Neutrophil (primary cell): ENCODE measurements at regions not wholly inside any gene's neighbourhood (a gene's known extent, or its start where the extent isn't known, plus 50 kb on each side); places are given as distances from the start of the nearest gene placed in this dataset.
"Not testable (repeated sequence)": the region's sequence is repeated elsewhere in the genome, so short reads cannot be mapped to it uniquely, and the experiment has no call there.

Source experiments
- H3K27ac ChIP-seq: fragments of 200-600 bp; sonication (generic); 2 replicates; pipeline ENCODE4 v1.5.1; 2016; ENCODE audit warnings: mild to moderate bottlenecking, moderate library complexity
- H3K27me3 ChIP-seq: fragments of 200-600 bp; sonication (generic); 2 replicates; pipeline ENCODE4 v1.6.0; 2016; ENCODE audit warnings: mild to moderate bottlenecking
- H3K36me3 ChIP-seq: fragments of 200-600 bp; sonication (generic); 2 replicates; pipeline ENCODE4 v1.5.1; 2017
- H3K4me1 ChIP-seq, 2 experiments: fragments of 200-600 bp in 1 of 2; sonication (generic) in 1 of 2; 1 replicate in 1 of 2; 2 replicates in 1 of 2; pipeline versions ENCODE4 v1.5.1 to v1.6.1; 2013 to 2016; ENCODE audit warnings: low read depth in 1 of 2, low read length in 1 of 2, mild to moderate bottlenecking in 1 of 2, moderate library complexity in 1 of 2; ENCODE audit not compliant: control insufficient read depth in 1 of 2, insufficient read depth in 1 of 2
- H3K4me3 ChIP-seq, 2 experiments: fragments of 200-600 bp in 1 of 2; sonication (generic) in 1 of 2; 1 replicate in 1 of 2; 2 replicates in 1 of 2; pipeline ENCODE4 v1.5.1; 2013 to 2016; ENCODE audit warnings: low read depth in 1 of 2, low read length in 1 of 2, mild to moderate bottlenecking in 1 of 2, moderate library complexity in 1 of 2
- H3K9me3 ChIP-seq: fragments of 200-600 bp; sonication (generic); 2 replicates; pipeline ENCODE4 v1.5.1; 2016
- CTCF ChIP-seq: fragments of 200-600 bp; sonication (generic); IDR thresholded peaks from 2 replicates; pipeline ENCODE4 v1.5.1; 2016; ENCODE audit warnings: antibody characterized with exemption

DNA sequence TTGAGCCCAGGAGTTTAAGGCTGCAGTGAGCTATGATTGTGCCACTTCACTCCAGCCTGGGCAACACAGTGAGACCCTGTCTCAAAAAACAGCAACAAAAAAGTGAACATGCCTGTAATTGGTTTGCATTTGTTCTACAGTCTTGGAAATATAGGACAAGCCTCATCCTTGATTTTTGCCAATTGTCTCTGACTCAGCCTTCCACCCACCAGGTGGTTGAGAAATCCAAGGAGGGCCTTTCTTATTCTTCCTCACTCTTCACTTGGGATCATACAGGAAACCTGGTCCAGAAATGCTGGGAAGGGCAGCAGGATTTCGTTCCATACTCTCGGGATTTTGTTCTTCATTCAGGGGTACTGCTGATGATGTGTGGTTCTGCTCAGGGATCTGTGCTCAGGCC, 94.6 kb downstream of the CDC42EP3 start:
- TF ChIP-seq CTCF: no peak
- H3K4me3 ChIP-seq: no peak overlapping the region
- H3K9me3 ChIP-seq: no peaks in the 10 kb centered on the region
- H3K4me1 ChIP-seq: no peaks in the 10 kb centered on the region
- no peaks in the 10 kb centered on the region for H3K27me3 ChIP-seq
- no peak overlapping the region for H3K27ac ChIP-seq
- H3K36me3 ChIP-seq: no peaks in the 10 kb centered on the region

DNA sequence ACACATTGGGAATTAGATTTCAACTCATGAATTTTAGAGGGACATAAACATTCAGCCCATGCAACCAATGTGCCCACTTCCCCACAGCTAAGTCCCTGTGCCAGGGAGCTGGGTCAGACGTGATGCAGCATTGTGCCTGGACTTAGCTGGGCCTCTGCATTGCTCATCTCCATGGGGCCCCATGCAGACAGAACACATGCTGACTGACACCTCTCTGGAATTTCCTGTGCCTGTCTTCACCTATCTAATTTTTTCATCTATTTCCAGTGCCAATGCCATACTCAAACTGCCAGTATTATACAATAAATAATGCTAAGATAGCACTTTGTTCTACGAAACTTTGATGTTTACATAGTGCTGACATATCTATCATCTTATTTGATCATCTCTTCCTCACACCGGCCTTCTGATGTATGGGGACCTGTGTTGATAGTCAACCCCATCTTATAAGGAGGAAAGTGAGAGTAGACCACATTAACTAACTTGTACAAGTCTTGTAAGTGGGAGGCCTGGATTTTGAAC, 92.2 kb downstream of the CDC42EP3 start:
- Histone ChIP-seq H3K27me3 (peaks cover 9% of the 10 kb centered on the region), H3K4me3 (no peak overlapping the region), H3K9me3 (no peaks in the 10 kb centered on the region), H3K36me3 (no peaks in the 10 kb centered on the region), H3K4me1 (no peaks in the 10 kb centered on the region), H3K27ac (no peak overlapping the region)
- TF ChIP-seq CTCF: no peak

GRCh38 chr2:37579949-37580348, 91.5 kb downstream of the CDC42EP3 start:
- H3K27me3 ChIP-seq, H3K4me3 ChIP-seq, H3K36me3 ChIP-seq, H3K27ac ChIP-seq, H3K9me3 ChIP-seq, H3K4me1 ChIP-seq: not testable (repeated sequence)

GRCh38 chr2:37581433-37581832, 90.0 kb downstream of the CDC42EP3 start:
- no peaks in the 10 kb centered on the region for H3K4me1 ChIP-seq
- H3K9me3 ChIP-seq: no peaks in the 10 kb centered on the region
- H3K4me3 ChIP-seq: no peak overlapping the region
- TF ChIP-seq CTCF: no peak
- H3K27me3 ChIP-seq: peaks cover 13% of the 10 kb centered on the region
- H3K36me3 ChIP-seq: no peaks in the 10 kb centered on the region
- H3K27ac ChIP-seq: no peak overlapping the region

GRCh38 chr2:37582481-37583220, 88.8 kb downstream of the CDC42EP3 start:
- TF ChIP-seq CTCF: no peak
- H3K9me3 ChIP-seq: no peaks in the 10 kb centered on the region
- H3K4me1 ChIP-seq: no peaks in the 10 kb centered on the region
- peaks cover 13% of the 10 kb centered on the region for H3K27me3 ChIP-seq
- no peak overlapping the region for H3K27ac ChIP-seq
- H3K36me3 ChIP-seq: no peaks in the 10 kb centered on the region
- no peak overlapping the region for H3K4me3 ChIP-seq

DNA sequence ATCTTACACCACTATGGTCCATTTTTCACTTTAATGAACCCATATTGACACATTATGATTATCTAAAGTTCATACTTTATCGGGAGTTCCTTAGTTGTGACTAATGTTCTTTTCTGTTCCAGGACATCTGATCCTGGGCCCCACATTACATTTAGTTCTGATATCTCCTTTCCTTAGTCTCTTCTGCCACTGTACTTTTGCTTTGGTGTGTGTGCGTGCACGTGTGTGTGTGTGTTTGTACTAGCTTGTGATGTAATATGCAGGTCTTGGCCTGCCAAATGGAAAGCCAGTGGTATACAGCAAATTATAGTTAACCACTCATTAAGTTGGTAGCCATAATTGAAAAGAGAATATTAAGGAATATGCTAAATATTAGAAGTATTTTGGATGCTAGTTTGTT, 88.0 kb downstream of the CDC42EP3 start:
- Histone ChIP-seq H3K4me1 (no peaks in the 10 kb centered on the region), H3K4me3 (no peak overlapping the region), H3K27me3 (peaks cover 13% of the 10 kb centered on the region), H3K27ac (no peak overlapping the region), H3K9me3 (no peaks in the 10 kb centered on the region), H3K36me3 (no peaks in the 10 kb centered on the region)
- TF ChIP-seq CTCF: no peak
